Heart left ventricle (tissue), 16 donors: ENCODE measurements at regions not wholly inside any gene's neighbourhood (a gene's known extent, or its start where the extent isn't known, plus 50 kb on each side); places are given as distances from the start of the nearest gene placed in this dataset.

Experiments
- ATAC-seq, 4 donors: fragments of 200-7000 bp; cut with Tn5 transposase; one replicate each; pipeline ENCODE4 v1.9.1; 2020 to 2022; ENCODE audit warnings: moderate library complexity in 4 of 4, mild to moderate bottlenecking in 3 of 4, moderate number of reproducible peaks in 1 of 4
- DNase-seq, 5 donors: peaks; one replicate each; pipeline ENCODE4 v3.0.0-alpha.2; 2020
- H3K27ac ChIP-seq, 12 donors: fragments of 200-600 bp; sonication (generic) in 4 of 12; one replicate each; pipeline versions ENCODE4 v1.5.0 to v1.8.0; 2016 to 2022; ENCODE audit warnings: mild to moderate bottlenecking in 2 of 12
- H3K27me3 ChIP-seq, 9 donors: fragments of 200-600 bp; sonication (generic) in 2 of 9; one replicate each; pipeline versions ENCODE4 v1.5.1 to v1.8.0; 2016 to 2022; ENCODE audit warnings: mild to moderate bottlenecking in 3 of 9
- H3K36me3 ChIP-seq, 9 donors: fragments of 200-600 bp; sonication (generic) in 2 of 9; one replicate each; pipeline versions ENCODE4 v1.5.0 to v1.8.0; 2018 to 2022; ENCODE audit warnings: mild to moderate bottlenecking in 2 of 9
- H3K4me1 ChIP-seq, 12 donors: fragments of 200-600 bp; sonication (generic) in 4 of 12; one replicate each; pipeline versions ENCODE4 v1.5.0 to v1.8.0; 2016 to 2022; ENCODE audit warnings: mild to moderate bottlenecking in 3 of 12
- H3K4me3 ChIP-seq, 12 donors: fragments of 200-600 bp; sonication (generic) in 4 of 12; one replicate each; pipeline versions ENCODE4 v1.5.0 to v1.8.0; 2017 to 2022; ENCODE audit warnings: mild to moderate bottlenecking in 9 of 12, moderate library complexity in 4 of 12
- H3K9me3 ChIP-seq, 12 donors: fragments of 200-600 bp; sonication (generic) in 4 of 12; one replicate each; pipeline versions ENCODE4 v1.5.0 to v1.8.0; 2016 to 2022; ENCODE audit warnings: mild to moderate bottlenecking in 1 of 12
- POLR2A ChIP-seq, 2 donors: fragments of 450-650 bp; IDR thresholded peaks; one replicate each; pipeline ENCODE4 v1.6.1; 2017; ENCODE audit warnings: antibody characterized with exemption in 2 of 2, mild to moderate bottlenecking in 2 of 2, moderate library complexity in 2 of 2
- WGBS, 4 donors: extraction: QIAGEN DNeasy Blood & Tissue Kit in 2 of 4; methylation state at CpG; one replicate each; pipeline versions ENCODE4 v1.1.5 to v1.1.7; 2013 to 2018; 5-methylcytosine and 5-hydroxymethylcytosine counted together
- intact Hi-C, 10 donors: fragments of 100-400 bp; cut with DNase I; formaldehyde crosslinking; loops; one replicate each; pipeline versions ENCODE4 v1.11.1 to v1.14.2; 2022
- TF ChIP-seq, protein P1 (sequence below), 12 donors: fragments of 200-600 bp; sonication (generic) in 4 of 12; IDR thresholded peaks; one replicate each; pipeline versions ENCODE4 v1.5.0 to v1.8.0; 2018 to 2022; ENCODE audit warnings: antibody characterized with exemption in 12 of 12, mild to moderate bottlenecking in 5 of 12
- donor health status: ischemic (EF 13 %, LVEDD 7.1; RV severe dilation, severe dysfunction).
- donor health status: healthy with polysubstance abuse.
- donor health status: DM: no; HTN: yes; CAD: no.
- donor health status: DM: no; HTN: no; CAD: no.
- donor health status: ischemic (EF 25% LVEDD 6.9; RV normal size, moderate dysfunction).
- donor health status: ischemic (EF 25% LVEDD 5.7; RV mildly dilated, moderate dysfunction).
- donor health status: healthy.
- donor health status: DM: yes; HTN: yes; CAD: no.
- donor health status: ischemic (EF 35%, LVEDD 5.7; RV mildly dilated, moderate dysfunction).
- donor health status: nonischemic (EF 11% LVEDD 7.7; RV severe dilation, severe dysfunction).
- donor health status: DM: yes; HTN: yes; CAD: no.
- donor health status: PGD.
- donor health status: ischemic (EF 29% LVEDD 5.4; RV normal size, mild dysfunction).
- donor health status: nonischemic (EF 23%, LVEDD 6.1; RV moderate dilation, normal function).

DNA sequence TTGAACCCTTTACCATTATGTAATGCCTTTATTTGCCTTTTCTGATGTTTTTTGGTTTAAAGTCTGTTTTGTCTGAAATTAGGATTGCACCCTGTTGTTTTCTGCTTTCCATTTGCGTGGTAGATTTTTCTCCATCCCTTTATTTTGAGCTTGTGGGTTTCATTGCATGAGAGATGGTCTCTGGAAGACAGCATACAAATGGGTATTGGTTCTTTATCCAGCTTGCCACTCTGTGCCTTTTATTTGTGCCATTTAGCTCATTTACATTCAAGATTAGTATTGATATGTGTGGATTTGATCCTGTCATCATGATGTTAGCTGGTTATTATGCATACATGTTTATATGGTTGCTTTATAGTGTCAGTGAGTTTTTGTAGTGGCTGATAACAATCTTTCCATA, 318.7 kb upstream of the PPP2R3A start:
- 53 to 76% (median 68%) methylated on average over 1 of the region's 1 CpG for WGBS, 4 donors

DNA sequence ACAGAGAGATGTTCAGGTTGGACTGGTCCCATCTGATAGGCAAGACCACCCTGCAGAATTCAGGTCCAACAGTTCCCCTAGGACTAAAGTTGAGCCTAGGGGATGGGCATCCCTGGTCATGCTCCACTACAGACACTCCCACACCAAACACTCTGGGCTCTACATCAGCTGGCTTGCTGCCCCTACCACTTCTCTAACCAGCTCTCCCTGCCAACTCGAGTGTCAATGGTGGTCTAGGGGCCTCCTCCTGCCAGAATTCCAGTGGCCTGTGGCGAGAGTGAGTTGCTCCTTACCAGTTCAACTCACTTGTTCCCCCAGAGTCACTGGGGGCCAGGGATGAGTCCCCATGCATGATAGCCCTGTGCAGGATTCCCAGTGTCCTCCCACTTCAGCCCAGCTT, 316.2 kb upstream of the PPP2R3A start:
- intact Hi-C loops = no loop called here
- DNase-seq = peak in 1 of 5 donors; percentile 43
- Histone ChIP-seq H3K4me3 (no peak overlapping the region), H3K4me1 (no peaks in the 10 kb centered on the region), H3K27me3 (no peaks in the 10 kb centered on the region), H3K9me3 (peaks cover 0 to 18% (median 0%) of the 10 kb centered on the region in 12 donors), H3K27ac (no peak overlapping the region), H3K36me3 (no peaks in the 10 kb centered on the region)
- no peak for ATAC-seq
- WGBS, 4 donors = 17 to 60% (median 50%) methylated on average over 1 to 2 of the region's 2 CpGs
- TF ChIP-seq POLR2A (IDR thresholded peaks at IDR 0.05) = no peak
- TF ChIP-seq, protein P1, sequence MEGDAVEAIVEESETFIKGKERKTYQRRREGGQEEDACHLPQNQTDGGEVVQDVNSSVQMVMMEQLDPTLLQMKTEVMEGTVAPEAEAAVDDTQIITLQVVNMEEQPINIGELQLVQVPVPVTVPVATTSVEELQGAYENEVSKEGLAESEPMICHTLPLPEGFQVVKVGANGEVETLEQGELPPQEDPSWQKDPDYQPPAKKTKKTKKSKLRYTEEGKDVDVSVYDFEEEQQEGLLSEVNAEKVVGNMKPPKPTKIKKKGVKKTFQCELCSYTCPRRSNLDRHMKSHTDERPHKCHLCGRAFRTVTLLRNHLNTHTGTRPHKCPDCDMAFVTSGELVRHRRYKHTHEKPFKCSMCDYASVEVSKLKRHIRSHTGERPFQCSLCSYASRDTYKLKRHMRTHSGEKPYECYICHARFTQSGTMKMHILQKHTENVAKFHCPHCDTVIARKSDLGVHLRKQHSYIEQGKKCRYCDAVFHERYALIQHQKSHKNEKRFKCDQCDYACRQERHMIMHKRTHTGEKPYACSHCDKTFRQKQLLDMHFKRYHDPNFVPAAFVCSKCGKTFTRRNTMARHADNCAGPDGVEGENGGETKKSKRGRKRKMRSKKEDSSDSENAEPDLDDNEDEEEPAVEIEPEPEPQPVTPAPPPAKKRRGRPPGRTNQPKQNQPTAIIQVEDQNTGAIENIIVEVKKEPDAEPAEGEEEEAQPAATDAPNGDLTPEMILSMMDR (IDR thresholded peaks at IDR 0.05) = no peak

More for the DNA sequence above, 318.7 kb upstream of the PPP2R3A start:
- Histone ChIP-seq H3K27me3 (no peaks in the 10 kb centered on the region), H3K36me3 (no peaks in the 10 kb centered on the region), H3K4me1 (no peaks in the 10 kb centered on the region), H3K27ac (no peak overlapping the region), H3K9me3 (peaks cover 0 to 18% (median 0%) of the 10 kb centered on the region in 12 donors), H3K4me3 (no peak overlapping the region)
- intact Hi-C loops = no loop called here
- TF ChIP-seq, protein P1 (IDR thresholded peaks at IDR 0.05) = no peak
- no peak for TF ChIP-seq POLR2A (IDR thresholded peaks at IDR 0.05)
- DNase-seq (no peak), ATAC-seq (no peak)

DNA sequence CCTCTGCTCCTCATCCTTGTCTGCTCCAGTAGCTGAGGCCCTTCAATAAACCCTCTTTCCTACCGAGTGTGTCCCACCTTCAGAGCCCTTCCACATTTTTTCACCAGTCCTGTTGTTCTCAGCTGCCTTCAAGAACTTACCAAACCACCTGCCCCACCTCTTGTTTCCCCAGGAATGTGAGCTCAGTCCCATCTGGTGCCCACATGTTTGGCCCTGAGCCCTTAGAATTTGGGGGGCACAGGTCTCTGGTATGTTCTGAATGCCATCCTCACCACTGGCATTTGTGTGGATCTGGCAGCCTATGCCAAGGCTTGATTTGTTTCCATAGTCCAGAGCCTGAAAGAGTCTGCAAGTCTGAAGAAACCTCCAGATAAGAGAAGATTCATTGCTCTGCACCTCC, 315.2 kb upstream of the PPP2R3A start:
- TF ChIP-seq POLR2A (IDR thresholded peaks at IDR 0.05) = no peak
- TF ChIP-seq, protein P1 (IDR thresholded peaks at IDR 0.05) = no peak
- H3K9me3 ChIP-seq = peaks cover 0 to 18% (median 0%) of the 10 kb centered on the region in 12 donors
- H3K36me3 ChIP-seq = no peaks in the 10 kb centered on the region
- no peaks in the 10 kb centered on the region for H3K27me3 ChIP-seq
- intact Hi-C loops = no loop called here
- ATAC-seq (no peak), DNase-seq (no peak)
- H3K4me1 ChIP-seq = no peaks in the 10 kb centered on the region
- 75 to 87% (median 85%) methylated on average over 1 of the region's 1 CpG for WGBS, 4 donors
- no peak overlapping the region for H3K27ac ChIP-seq
- no peak overlapping the region for H3K4me3 ChIP-seq

DNA sequence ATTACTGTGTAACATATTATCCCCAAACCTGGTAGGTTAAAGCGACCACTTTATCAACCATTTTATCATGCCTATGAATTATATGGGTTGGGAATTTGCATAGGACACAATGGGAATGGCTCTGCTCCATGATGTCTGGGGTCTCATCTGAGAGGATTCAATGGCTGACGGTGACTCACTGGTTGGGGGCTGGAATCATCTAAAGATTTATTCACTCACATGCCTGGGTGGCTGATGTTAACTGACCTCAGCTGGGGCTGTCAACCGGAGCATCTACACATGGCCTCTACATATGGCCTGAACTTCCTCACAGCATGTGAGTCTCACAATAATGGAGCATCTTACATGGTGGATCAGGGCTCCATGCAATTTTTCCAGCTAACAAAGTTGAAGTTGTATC, 313.1 kb upstream of the PPP2R3A start:
- intact Hi-C loops = no loop called here
- ATAC-seq = no peak
- no peaks in the 10 kb centered on the region for H3K36me3 ChIP-seq

More for the DNA sequence above, 313.1 kb upstream of the PPP2R3A start:
- Histone ChIP-seq H3K4me3 (no peak overlapping the region), H3K27ac (no peak overlapping the region), H3K9me3 (peaks cover 0 to 6% (median 0%) of the 10 kb centered on the region in 12 donors), H3K4me1 (no peaks in the 10 kb centered on the region), H3K27me3 (no peaks in the 10 kb centered on the region)
- WGBS, 4 donors = 45 to 64% (median 53%) methylated on average over 3 of the region's 3 CpGs
- TF ChIP-seq, protein P1 (IDR thresholded peaks at IDR 0.05) = no peak
- no peak for TF ChIP-seq POLR2A (IDR thresholded peaks at IDR 0.05)
- no peak for DNase-seq
